NCI-H345 (cell line): ENCODE measurements at regions not wholly inside any gene's neighbourhood (a gene's known extent, or its start where the extent isn't known, plus 50 kb on each side); places are given as distances from the start of the nearest gene placed in this dataset.
A peak's percentile ranks its signal among the peaks of the same experiment; 100 is the strongest.
"Not testable (repeated sequence)": the region's sequence is repeated elsewhere in the genome, so short reads cannot be mapped to it uniquely, and the experiment has no call there.

ENCODE experiments used
- DNase-seq: peaks from one replicate; lab custom pipeline; 2025; lab: John Stamatoyannopoulos, UW

DNA sequence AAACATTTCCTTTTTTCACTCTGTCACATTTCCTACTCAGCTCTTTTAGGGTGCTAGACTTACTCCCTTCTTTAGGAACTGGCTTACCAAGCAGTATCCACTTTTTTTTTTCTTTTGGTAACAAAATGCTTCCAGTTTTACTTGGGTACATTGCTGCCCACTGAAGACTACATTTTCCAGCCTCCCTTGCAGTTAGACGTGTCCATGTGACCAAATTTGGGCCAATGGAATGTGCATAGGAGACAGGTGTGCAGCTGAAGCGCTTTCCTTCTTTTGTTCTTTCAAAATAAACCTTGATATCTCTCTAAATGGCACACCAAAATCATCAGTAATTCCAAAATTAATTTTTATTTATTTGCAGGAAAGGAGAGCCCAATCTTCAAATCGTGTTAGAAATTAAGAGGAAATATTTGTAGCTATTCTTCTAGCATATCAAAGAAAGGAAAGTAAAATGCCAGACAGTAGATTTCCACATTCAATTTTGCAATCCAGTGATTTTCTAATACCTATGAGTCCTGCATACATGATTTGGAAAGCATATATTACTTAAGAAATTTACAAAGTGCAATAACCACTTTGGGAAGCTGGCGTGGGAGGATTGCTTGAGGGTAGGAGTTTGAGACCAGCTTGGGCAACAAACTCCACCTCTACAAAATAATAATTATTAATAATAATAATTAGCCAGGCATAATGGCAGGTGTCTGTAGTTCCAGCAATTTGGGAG is 422.0 kb upstream of the FRG2C start:
- no peak for DNase-seq

DNA sequence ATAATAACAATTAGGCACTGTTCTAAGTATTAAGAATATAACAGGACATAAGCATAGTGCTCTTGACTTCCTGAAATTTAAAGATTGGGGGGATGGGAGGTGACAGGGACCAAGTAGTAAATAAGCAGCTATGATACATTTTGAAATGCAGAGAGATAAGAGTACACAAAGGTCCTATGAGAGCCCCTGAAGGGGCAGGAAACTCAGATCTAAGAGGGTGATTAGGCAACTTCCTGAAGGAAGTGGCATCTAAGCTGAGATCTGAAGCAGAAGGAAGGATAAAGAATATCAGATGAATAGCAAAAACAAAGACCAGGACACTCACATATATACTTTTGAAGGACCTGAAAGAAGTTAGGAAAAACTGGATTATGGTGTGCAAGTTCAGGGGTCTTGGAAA is 415.2 kb upstream of the FRG2C start:
- DNase-seq: no peak

DNA sequence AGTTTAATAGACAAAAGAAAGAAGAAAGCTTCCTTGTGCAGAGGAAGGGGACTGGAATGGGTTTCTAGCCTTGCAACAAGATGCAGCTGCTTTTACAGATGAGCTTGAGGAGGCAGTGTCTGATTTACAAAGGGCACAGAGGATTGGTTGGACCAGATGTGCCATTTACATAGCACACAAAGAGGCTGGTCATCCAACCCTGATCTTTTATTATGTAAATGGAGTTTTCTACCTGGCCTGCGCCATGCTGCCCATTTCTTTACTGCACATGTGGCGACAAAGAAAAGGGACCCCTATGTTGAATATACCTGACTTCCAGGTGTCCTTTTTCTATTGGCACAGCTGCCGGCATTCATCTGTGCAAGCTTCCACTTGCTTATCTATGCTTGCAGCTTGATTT is 409.4 kb upstream of the FRG2C start:
- peak; percentile 12 for DNase-seq

DNA sequence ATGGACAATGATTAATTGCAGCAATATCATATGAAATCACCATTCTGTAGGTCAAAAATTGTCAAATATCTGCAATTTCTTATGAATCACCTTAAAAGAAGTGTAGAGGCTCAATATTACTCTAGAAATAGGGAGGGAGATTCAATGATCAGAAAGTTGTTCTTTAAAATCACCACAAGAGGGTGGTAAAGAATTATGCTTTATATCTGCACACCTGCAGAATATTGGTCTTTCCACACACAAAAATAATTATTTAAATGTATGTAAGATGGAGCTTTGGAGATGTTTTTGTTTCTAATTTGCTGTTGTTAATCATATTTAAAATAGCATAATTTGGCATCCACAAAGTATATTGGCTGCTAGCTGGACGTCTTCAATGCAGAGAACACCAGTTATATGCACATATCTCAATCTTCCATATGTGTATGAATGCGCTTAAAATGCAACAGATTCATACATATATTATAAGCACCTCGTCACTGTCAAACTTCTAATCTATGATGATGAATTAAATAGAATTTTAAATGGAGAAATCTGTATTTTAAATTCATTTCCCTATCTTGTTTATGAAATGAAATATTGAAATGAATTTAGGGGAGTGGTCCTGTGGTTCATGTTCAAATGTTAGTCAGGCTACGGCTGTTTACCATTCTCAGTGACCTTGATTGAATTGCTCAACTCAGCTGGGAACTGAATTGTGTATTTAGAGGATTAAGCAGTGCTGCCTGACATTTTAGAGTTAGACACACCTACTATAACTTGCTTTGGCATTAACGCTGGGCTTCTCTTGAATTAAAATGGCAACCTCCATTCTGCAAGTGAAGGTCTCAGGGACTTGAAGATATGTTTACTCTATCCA is 405.1 kb upstream of the FRG2C start:
- peak; percentile 5 for DNase-seq

DNA sequence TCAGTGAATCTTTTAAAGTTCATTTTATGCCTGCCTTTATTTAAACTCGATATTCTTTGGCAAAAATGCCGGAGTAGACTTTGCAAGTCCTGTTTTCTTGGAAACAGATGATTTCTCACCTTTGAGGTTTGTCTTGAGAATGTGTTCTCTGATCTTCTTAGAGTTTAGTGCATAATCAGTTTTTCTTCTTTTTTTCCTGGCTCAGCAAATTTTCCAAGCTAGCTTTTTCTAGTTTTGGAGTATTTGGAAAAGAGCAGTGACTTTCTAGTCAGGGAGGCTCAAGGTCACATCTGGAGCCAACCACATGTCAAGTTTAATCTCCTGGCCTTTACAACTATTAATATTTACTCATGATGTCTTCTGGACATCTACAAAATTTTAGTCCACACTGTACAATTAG is 403.2 kb upstream of the FRG2C start:
- not testable (repeated sequence) for DNase-seq

DNA sequence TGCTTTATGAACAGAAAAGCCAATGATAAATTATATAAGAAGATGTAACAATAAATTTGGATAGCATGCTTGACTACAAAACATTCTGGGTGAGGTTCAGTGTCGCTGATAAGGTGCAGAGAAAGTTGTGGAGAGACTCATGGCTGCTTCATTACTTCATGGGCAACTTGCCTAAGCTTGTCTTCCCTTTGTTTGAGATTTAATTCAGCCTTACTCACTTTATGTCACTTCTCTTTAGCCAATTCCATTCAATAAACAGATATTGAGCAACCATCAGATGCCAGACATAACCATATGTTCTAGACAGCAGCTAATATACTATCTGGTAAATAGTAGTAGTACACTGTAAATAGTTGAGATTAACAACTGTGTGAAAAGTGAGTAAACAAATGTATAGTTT is 401.5 kb upstream of the FRG2C start:
- DNase-seq: no peak

DNA sequence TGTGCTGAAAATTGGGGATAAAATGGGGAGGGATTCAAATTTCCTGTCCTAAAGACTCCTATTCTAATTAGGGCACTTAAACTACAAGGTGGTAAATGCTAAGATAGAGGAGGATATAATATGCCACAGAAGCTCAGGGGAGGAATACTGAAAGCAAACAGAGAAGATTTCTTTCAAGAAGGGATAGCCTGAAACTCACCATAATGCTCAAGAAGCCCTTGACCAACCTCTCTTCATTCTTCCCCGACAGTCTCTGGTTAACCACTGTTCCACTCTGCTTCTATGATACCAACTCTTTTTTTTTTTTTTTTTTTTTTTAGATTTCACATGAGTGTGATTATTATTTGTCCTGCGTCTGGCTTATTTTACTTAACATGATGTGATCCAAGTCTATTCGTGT is 398.2 kb upstream of the FRG2C start:
- no peak for DNase-seq

DNA sequence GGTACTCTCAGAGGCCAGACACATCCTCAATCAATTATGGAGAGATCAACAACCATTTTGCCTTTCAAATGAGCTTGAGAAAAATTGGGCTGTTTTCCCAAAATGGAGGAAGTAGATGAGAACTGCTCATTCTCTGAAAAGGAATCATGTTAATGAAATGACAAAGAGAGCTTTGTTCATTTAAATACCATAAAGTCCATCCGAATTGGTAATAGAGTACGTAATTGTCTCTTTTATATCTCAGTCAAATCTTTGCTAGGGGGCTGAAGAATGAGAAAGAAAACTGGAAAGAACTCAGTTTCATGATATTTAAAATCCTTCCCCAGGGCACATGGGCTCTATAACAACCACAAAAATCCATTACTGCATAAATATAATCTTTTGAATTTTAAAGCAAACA is 395.6 kb upstream of the FRG2C start:
- not testable (repeated sequence) for DNase-seq

DNA sequence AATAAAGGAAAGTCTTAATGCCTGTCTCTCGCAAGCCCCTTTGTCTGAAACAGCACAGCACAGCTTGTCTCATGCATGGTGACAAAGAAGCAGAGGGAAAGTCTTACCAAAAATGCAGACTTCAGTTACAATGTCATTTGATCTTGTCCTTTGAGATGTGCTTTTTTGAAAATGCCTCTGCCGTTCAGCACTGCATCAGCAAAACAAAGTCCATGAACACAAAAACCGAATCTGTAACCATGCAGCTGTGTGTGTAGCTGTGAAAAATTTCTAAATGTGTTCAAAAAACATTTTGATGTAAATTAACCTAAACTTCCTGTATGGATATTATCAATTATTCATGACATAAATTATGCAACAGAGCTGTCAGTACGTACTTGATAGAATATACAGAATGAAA is 391.9 kb upstream of the FRG2C start:
- DNase-seq: not testable (repeated sequence)

DNA sequence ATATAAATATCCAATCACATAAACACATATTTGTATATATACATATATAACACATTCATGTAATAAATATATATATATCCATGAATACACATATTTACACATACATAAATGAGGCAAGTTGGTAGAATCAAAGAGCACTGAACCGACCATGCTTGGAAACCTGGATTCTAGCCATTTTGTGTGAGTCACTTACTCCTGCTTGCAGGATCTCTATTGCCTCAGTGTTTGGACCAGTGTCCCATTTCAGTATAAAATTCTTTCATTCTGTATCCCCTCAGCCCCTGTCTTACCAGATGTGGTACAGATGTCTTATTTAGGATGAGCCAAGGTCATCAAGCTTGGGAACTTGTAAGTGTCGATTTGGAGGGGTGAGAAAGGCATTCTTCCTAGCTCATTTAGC is 391.4 kb upstream of the FRG2C start:
- no peak for DNase-seq

DNA sequence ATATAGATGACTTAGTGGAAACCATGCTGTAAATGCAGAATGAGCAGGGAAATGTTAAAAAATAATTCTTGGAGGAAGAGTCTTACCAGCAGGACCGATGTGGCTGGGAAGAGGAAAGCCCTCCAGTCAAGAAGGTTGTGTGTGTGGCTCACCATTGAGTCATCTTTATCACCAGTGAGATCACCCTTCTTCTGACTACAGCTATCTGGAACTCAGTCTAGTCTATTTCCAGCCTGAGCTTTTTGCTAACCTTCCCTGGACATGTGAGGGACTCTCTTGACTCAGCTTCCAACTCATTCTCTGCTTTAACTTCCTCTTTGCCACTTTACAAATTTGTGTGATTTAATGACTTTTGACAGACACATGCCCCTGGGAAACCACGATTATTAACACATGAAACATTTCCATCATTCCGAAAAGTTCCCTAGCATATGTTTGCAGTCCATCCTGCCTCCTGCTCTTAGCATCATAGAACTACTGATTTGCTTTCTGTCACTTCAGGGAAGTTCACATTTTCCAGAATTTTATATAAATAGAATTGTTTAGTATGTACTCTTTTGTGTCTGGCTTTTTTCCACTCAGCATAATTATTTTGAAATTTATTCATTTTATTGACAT is 378.5 kb upstream of the FRG2C start:
- not testable (repeated sequence) for DNase-seq

DNA sequence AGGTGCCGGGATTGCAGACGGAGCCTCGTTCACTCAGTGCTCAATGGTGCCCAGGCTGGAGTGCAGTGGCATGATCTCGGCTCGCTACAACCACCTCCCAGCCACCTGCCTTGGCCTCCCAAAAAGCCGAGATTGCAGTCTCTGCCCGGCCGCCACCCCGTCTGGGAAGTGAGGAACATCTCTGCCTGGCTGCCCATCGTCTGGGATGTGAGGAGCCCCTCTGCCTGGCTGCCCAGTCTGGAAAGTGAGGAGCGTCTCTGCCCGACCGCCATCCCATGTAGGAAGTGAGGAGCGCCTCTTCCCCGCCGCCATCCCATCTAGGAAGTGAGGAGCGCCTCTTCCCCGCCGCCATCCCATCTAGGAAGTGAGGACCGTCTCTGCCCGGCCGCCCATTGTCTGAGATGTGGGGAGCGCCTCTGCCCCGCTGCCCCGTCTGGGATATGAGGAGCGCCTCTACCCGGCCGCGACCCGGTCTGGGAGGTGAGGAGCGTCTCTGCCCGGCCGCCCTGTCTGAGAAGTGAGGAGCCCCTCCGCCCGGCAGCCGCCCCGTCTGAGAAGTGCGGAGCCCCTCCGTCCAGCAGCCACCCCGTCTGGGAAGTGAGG is 375.1 kb upstream of the FRG2C start:
- not testable (repeated sequence) for DNase-seq

DNA sequence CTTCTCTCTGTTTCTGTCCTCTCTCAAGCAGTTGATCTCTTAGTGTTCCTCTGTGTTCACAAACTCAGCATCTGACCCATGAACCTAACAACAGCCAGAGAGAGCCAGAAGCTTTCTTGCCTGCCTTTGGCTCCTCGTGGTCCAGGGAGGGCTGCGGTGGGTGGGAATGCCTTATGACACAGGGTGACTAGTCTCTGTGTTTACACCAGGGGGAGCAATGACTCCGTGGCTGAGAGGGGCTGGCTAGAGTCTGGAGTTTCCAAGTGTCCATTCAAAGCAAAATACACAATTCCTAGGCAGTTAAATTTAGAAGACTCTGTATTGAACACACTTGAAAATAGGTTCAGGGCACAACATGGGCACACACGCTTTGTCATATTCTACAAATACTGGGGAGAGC is 370.0 kb upstream of the FRG2C start:
- peak; percentile 8 for DNase-seq

DNA sequence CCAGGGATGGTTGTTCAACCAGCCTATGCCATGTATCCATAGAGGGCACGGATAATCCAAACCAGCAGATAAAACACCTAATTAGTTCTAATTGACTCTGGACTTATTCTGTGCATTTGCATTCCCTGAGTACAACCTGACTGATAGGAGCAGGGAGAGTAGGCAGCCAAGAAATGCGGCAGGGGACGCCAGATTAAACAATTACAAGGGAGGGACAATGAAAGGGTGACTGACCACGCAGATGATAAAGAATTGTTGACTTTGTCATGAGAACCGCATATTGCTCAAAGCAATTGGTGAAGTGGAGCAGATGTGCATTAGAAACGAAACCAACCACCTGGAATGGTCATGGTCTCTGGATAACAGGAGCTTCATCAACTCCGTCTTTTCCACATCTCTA is 369.1 kb upstream of the FRG2C start:
- peak; percentile 10 for DNase-seq

DNA sequence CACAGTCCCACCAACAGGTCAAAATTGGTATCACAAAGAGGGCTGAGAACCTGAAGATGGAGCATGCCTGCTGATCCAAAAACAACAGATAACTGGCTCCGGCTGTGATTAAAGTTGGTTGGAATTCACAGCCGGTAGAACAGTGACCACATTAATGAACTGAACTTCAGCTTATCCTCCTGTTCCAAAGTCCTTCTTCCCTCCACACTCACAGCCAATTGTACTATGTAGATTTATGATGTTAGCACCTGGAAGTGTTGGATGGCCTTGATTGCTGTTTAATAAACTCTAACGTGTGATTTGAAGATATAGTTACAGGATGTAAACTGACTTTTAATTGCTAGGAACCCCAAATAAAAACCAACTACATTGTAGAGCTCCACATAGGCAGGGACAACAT is 367.3 kb upstream of the FRG2C start:
- DNase-seq: no peak

DNA sequence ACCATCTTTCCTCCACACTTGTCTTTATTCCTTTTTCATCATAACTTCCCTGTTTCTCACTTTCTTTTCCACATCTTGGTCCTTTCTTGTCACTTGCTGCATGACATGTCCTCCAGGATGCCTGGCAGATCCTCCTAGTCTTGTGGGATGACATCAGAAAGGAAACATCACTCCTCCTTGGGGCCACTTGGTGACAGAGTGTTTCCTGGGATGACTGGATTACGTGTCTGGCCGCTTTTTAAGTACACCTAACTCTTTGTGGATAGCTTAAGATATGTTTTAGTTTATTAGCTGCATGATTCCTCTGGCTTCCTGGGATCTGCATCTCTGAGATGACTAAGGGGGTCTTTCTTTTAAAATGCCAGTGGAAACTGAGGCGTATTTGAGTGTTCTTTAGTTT is 363.5 kb upstream of the FRG2C start:
- DNase-seq: no peak

DNA sequence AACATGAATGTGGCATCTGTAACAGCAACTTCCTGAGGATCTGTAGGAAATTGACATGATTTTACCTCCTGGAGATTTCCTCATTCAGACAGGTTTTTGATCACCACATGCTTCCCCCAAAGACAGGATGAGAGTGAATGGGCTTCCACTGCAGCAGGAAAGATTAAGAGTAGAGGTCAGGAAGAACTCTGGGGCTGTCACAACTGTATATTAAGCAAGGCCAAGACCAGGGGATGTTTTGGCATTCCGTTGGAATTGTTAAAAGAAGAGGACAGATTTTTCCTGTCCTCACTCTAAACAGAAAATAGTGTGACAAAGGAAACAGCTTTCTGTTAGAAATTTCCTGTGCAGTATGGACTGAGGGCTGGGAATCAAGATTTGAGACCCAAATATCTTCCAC is 363.1 kb upstream of the FRG2C start:
- DNase-seq: not testable (repeated sequence)

DNA sequence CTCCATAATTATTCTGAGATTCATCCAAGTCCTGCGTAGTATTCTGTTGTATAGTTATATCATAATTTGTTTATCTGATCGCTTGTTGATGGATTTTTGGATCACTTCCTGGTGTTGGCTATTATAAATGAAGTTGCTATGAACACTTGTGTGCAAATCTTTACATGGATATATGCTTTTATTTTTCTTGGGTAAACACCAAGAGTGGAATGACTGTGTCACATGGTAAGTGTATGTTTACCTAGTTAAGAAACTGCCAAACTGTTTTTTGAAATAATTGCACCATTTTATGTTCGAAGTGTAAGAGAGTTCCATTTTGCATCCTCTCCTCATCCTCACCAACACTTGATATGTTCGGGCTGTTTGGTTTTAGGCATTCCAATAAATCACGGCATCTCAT is 360.4 kb upstream of the FRG2C start:
- no peak for DNase-seq

DNA sequence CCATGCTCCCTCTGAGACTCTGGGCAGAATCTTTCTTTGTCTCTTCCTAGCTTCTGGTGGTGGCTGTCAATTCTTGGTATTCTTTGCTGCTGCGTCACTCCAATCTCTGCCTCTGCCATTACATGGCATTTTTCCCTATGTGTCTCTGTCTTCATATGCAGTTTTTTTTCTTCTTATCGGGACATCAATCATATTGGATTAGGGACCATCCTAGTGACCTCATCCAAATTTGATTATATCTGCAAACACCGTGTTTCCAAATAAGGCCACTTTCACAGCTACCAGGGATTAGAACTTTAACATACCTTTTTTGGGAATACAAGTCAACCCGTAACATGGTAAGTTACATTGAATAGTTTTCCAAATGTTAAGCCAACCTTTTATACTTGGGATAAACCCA is 358.2 kb upstream of the FRG2C start:
- no peak for DNase-seq

DNA sequence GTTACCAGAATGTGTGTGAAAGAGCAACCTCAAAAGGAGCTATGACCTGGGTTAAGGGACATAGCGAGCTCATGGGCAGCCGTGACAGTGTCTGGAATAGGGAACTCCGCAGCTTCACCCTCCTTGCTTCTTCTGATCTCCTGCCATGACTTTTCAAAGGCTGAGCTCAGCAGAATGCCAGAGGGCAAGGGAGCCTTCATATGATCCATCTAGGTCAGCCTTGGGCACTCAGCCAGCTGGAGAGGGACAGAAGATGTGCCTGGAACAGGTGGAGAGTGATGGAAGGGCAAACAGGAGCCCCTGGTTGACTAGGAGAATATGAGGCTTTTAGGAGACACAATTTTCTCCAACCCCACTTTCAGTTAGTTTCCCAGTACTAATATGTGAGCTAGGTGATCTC is 352.8 kb upstream of the FRG2C start:
- DNase-seq: not testable (repeated sequence)

DNA sequence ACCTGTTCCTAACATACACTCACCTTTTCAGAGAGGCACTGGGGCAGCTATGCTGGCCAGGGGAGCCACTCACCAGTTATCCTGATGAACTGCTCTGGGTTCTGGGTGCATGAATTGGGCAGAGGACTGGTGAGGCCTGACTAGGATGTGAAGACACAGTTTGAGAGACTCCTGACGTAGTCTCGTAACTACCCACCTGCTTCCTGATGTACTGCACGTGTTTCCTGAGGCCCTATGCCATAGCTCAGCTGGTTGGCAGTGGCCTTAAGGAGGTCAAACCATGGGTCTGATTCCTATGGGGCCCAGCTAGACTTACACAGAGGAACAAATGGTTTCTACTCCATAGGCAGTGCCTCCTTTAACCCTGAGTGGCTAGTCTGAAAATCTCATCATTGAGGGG is 351.7 kb upstream of the FRG2C start:
- not testable (repeated sequence) for DNase-seq

DNA sequence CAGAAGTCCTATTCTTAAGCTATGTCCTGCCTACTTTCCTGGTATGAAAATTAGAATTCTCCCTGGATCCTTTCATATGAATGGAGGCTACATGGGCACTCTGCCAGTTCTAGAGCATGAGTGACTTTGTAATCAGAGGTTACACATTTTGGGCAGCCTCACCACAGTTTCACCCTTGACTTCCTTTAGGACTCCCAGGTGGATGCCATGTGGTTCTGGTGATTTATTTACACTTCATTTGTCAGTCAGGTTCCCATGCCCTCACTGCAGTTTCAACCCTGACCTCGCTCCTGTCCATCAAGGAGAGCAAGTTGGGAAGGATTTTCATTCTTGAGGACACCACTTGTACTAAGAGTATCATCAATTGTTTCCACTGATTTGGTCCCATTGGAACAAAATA is 344.4 kb upstream of the FRG2C start:
- not testable (repeated sequence) for DNase-seq

DNA sequence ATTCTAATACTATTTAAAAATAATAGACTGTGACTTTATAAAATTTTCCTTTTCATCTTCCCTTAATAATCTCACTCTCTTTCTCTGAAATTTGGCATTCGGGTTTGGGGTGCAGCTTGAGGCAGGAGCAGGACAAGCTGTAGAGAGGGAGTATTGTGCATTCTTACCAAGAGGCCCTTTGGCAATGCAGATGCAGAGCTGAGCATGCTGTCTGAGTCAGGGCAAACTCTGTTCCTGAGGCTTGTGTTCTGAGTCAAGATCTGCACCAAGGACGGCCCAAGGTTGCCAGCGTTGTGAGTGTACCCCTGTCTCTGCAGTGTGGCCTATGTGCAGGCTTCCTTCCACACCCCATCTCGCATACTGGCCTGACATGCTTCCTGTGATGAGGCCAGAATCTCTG is 343.8 kb upstream of the FRG2C start:
- no peak for DNase-seq
